ENCODE measurements at regions not wholly inside any gene's neighbourhood (a gene's known extent, or its start where the extent isn't known, plus 50 kb on each side); places are given as distances from the start of the nearest gene placed in this dataset.

- 55 to 74% methylated on average over 2 of the region's 2 CpGs for WGBS, 2 donors (ENCODE audit: low coverage in 1 of 2)
- no peak overlapping the region for H3K27ac ChIP-seq
- ATAC-seq, result no peak
- no peak overlapping the region for H3K4me3 ChIP-seq
- H3K9me3 ChIP-seq, result no peaks in the 10 kb centered on the region
- TF ChIP-seq POLR2A (IDR thresholded peaks at IDR 0.05) (no peak), CTCF (IDR thresholded peaks at IDR 0.05) (no peak), EP300 (IDR thresholded peaks at IDR 0.05) (no peak), POLR2AphosphoS5 (IDR thresholded peaks at IDR 0.05) (no peak)
- no peaks in the 10 kb centered on the region for H3K36me3 ChIP-seq
- no peaks in the 10 kb centered on the region for H3K27me3 ChIP-seq
- H3K4me1 ChIP-seq, result no peaks in the 10 kb centered on the region
Observed at GRCh38 chr4:56149591-56149990, 200.8 kb downstream of the CEP135 start.

- no peak for TF ChIP-seq POLR2A (IDR thresholded peaks at IDR 0.05)
- TF ChIP-seq POLR2AphosphoS5 (IDR thresholded peaks at IDR 0.05), result no peak
- TF ChIP-seq CTCF (IDR thresholded peaks at IDR 0.05), result no peak
- TF ChIP-seq EP300 (IDR thresholded peaks at IDR 0.05), result no peak
- ATAC-seq, result no peak
- Histone ChIP-seq H3K36me3 (no peaks in the 10 kb centered on the region), H3K4me1 (no peaks in the 10 kb centered on the region), H3K27ac (no peak overlapping the region), H3K9me3 (no peaks in the 10 kb centered on the region), H3K27me3 (no peaks in the 10 kb centered on the region), H3K4me3 (no peak overlapping the region)
- 78 to 100% methylated on average over 1 to 2 of the region's 2 CpGs for WGBS, 2 donors (ENCODE audit: low coverage in 1 of 2)
Observed at GRCh38 chr4:56148428-56148827, 199.7 kb downstream of the CEP135 start.

- no peak for TF ChIP-seq POLR2A (IDR thresholded peaks at IDR 0.05)
- no peak for TF ChIP-seq CTCF (IDR thresholded peaks at IDR 0.05)
- no peaks in the 10 kb centered on the region for H3K27me3 ChIP-seq
- no peak overlapping the region for H3K27ac ChIP-seq
- no peak overlapping the region for H3K4me3 ChIP-seq
- ATAC-seq, result no peak
- no peaks in the 10 kb centered on the region for H3K9me3 ChIP-seq
- H3K4me1 ChIP-seq, result no peaks in the 10 kb centered on the region
- no peaks in the 10 kb centered on the region for H3K36me3 ChIP-seq
Observed at GRCh38 chr4:56147371-56147770, 198.6 kb downstream of the CEP135 start.

GRCh38 chr4:56146956-56147355 is 198.2 kb downstream of the CEP135 start:
- H3K9me3 ChIP-seq, result no peaks in the 10 kb centered on the region
- no peak for ATAC-seq
- no peaks in the 10 kb centered on the region for H3K27me3 ChIP-seq
- H3K4me3 ChIP-seq, result no peak overlapping the region
- no peak overlapping the region for H3K27ac ChIP-seq
- 76 to 89% methylated on average over 7 to 9 of the region's 9 CpGs for WGBS, 2 donors (ENCODE audit: low coverage in 1 of 2)
- no peaks in the 10 kb centered on the region for H3K4me1 ChIP-seq
- no peaks in the 10 kb centered on the region for H3K36me3 ChIP-seq
- TF ChIP-seq CTCF (IDR thresholded peaks at IDR 0.05) (no peak), EP300 (IDR thresholded peaks at IDR 0.05) (no peak), POLR2A (IDR thresholded peaks at IDR 0.05) (no peak), POLR2AphosphoS5 (IDR thresholded peaks at IDR 0.05) (no peak)

- TF ChIP-seq CTCF (IDR thresholded peaks at IDR 0.05), result no peak
- TF ChIP-seq EP300 (IDR thresholded peaks at IDR 0.05), result no peak
- no peak for TF ChIP-seq POLR2AphosphoS5 (IDR thresholded peaks at IDR 0.05)
- TF ChIP-seq POLR2A (IDR thresholded peaks at IDR 0.05), result no peak
- Histone ChIP-seq H3K9me3 (no peaks in the 10 kb centered on the region), H3K27ac (no peak overlapping the region), H3K27me3 (no peaks in the 10 kb centered on the region), H3K36me3 (no peaks in the 10 kb centered on the region), H3K4me3 (no peak overlapping the region), H3K4me1 (no peaks in the 10 kb centered on the region)
- 94% methylated on average over 1 of the region's 1 CpG; no CpG with 5 or more reads in 1 of the 2 donors for WGBS, 2 donors (ENCODE audit: low coverage in 1 of 2)
- ATAC-seq, result no peak
Observed at GRCh38 chr4:56142088-56142487, 193.3 kb downstream of the CEP135 start.

Data from gastroesophageal sphincter (tissue), 4 donors.